GM12872 (cell line): ENCODE measurements at regions not wholly inside any gene's neighbourhood (a gene's known extent, or its start where the extent isn't known, plus 50 kb on each side); places are given as distances from the start of the nearest gene placed in this dataset.

ENCODE experiments used
- TF ChIP-seq, protein P1 (sequence below): IDR thresholded peaks from 3 replicates; pipeline ENCODE4 v1.5.1; 2011; ENCODE audit warnings: low read depth, mild to moderate bottlenecking, low read length, moderate library complexity; ENCODE audit not compliant: insufficient read depth

DNA sequence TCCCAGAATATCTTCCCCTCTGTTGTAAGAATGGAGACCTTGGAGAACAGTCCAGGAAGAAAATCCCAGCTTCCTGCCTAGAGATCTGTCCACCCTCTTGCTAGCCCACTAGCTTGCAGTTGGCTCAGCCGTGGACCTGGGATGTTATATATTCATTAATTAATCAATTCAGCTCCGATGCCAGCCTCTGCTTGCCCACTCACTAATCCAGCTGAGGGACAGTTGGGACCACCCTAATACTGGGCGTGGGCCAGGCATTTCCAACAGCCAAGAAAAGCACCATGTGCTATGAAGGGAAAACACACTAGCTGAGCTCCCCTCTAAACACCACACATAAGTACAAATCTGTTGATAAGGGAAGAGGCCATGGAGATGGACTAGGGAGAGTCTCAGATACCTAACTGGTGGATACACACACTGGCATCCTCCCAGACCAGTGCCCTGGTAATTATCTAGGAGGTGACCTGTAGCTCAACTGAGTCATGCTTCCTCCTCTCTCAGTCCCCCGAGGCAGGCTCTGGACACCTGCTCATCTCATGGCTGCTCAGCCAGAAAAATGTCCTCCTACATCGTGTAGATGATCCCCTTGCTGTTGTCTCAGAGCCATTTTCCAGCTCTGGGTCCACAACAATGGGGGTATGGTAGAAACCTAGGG is 78.9 kb downstream of the ANKRD60 start:
- TF ChIP-seq, protein P1, sequence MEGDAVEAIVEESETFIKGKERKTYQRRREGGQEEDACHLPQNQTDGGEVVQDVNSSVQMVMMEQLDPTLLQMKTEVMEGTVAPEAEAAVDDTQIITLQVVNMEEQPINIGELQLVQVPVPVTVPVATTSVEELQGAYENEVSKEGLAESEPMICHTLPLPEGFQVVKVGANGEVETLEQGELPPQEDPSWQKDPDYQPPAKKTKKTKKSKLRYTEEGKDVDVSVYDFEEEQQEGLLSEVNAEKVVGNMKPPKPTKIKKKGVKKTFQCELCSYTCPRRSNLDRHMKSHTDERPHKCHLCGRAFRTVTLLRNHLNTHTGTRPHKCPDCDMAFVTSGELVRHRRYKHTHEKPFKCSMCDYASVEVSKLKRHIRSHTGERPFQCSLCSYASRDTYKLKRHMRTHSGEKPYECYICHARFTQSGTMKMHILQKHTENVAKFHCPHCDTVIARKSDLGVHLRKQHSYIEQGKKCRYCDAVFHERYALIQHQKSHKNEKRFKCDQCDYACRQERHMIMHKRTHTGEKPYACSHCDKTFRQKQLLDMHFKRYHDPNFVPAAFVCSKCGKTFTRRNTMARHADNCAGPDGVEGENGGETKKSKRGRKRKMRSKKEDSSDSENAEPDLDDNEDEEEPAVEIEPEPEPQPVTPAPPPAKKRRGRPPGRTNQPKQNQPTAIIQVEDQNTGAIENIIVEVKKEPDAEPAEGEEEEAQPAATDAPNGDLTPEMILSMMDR = no peak

DNA sequence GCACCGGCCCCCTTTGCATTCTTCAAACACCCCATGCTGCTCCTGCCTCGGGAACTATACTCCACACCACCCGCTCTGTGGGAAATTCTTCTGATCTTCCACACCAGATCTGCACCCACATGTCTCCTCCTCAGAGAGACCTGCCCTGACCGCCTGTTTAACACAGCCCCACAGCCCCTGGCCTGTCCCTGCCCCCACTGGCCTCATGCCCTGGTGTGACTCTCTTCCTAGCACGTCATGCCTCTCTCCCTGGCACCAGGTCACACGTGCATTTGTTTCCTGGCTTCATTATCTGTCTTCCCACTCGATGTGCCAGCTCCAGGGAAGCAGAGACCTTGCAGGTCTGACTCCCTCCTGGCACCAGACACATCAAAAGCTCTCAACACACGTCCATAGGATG is 79.6 kb downstream of the ANKRD60 start:
- TF ChIP-seq, protein P1 = no peak

DNA sequence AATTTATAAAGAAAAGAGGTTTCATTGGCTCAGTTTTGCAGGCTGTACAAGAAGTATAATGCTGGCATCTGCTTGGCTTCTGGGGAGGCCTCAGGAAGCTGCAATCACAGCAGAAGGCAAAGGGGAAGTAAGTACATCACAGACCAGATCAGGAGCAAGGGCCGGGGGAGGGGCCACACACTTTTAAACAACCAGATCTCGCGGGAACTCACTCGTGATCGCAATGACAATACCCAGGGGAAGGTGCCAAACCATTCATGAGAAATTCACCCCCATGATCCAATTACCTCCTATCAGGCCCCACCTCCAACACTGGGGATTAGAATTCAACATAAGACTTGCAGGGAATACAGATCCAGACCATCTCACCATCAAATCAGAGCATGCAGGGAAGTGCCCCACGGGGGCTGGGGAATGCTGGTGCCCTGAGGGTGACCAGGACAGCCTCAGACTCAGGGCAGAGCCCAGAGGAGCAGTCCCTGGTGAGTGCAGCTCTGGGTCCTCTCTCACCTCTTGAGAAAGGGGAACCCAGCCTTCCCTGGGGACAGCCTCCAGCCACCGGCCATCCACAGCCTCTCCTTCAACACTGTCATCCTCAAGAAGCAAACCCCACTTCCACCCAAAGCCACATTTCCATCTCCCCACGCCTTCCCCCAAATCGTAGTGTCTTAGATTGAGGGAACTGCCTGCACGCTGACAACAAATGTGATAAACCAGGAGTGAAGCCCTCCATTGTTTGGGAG is 80.7 kb downstream of the ANKRD60 start:
- TF ChIP-seq, protein P1 = no peak

DNA sequence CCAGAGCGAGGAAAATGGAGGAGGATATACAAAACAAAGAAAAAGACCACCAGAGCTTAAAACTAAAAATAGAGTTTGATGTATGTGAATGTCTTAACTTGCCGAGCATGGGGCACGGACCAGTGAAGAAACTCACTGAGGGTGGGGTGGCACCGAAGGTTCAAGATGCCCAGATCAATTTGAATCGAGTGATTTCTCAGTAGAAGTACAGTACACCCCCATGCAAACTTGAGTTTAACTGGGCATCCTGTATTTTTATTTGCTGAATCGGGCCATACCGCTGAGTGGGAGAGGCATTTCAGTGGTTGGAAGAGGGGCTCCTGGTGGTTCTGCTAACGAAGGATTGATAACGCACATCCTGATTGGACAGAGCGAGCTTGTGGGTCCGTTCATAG is 81.7 kb downstream of the ANKRD60 start:
- TF ChIP-seq, protein P1 = no peak

DNA sequence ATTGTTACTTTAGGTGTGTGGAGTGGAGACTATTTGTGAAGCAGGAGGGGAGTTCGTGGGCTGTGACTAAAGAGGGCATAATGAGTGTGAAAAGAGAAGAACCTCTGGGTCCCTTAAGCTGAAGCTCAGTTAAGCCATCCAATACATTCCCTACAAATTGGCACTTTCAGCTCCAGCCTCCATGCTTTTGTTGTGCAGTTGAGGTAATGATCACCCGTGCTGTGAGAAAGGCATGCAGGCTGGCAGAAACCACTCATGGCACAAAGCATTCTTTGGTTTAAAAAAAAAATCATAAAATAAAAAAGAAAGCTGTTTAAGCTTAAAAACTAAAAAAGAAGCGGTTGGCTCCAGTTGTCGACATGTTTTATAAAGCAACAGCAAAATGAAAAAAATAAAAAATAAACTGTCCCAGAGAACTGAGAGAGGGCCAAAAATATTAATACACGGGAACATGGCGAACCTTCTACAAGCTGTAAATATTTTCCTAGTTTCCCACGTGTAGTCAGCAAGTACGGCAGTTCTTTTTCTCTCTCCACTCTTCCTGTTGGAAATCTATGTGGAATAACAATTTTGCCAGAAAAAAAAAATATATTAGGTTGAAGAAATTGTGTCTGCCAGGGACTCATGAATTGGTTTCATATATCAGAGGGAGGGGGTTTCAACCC is 82.2 kb downstream of the ANKRD60 start:
- TF ChIP-seq, protein P1 = no peak

DNA sequence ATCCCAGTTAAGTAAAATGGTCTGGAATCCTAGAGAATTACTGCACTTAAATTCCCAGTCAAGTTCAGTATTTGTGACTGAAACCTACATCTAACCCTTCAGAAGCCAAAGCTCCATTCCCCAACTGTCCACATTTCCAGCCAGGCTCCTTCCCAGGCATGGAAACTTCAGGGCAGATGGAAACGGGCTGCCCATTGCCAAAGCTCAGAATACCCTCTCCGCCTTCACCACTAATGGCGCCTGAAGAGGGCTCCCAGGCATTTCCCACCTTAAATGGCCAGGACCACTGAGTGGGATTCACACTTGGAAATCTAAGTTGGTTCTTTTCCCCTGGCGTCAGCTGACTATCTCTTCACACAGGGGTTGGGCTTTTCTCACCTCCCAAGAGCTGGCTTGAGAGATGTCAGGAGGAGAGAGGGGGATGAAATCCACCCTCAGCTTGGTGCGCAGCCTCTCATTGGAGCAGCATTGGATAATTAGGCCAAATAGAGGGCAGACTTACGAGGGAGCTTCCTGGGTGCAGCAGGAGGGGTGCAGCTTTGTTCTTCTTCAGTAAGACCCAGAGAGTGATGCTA is 82.9 kb downstream of the ANKRD60 start:
- TF ChIP-seq, protein P1 = no peak

DNA sequence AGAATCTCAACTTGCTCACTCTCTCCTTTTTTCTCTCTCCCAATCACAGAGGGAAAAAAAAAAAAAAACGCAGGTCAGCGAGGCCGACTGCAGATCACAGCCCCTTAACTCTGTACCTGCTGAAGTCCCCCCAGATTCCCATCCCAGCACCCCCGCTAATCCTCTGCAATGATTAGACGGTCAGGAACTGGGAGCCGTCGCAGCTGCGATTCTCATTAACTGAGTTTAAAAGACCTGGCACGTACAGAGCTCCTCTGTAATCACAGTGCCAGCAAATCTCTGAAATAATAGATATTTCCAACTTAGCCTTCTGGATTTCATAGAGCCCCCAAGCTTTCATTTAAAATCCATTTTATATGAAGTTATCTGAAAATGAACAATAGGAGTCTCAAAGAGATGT is 84.4 kb downstream of the ANKRD60 start:
- TF ChIP-seq, protein P1 = no peak
